Adrenal gland (tissue), 9 donors: ENCODE measurements at regions not wholly inside any gene's neighbourhood (a gene's known extent, or its start where the extent isn't known, plus 50 kb on each side); places are given as distances from the start of the nearest gene placed in this dataset.

Experiments
- DNase-seq, 7 donors: peaks; one replicate each; pipeline ENCODE4 v3.0.0-alpha.2; 2019 to 2020
- H3K27ac ChIP-seq, 5 donors: fragments of 200-600 bp; sonication (generic) in 4 of 5; 1 replicate in 3 of 5; 2 replicates in 2 of 5; pipeline versions ENCODE4 v1.5.1 to v1.8.0; 2016 to 2020; ENCODE audit warnings: mild to moderate bottlenecking in 1 of 5
- H3K27me3 ChIP-seq: fragments of 200-600 bp; 2 replicates; pipeline ENCODE4 v1.8.0; 2021
- H3K36me3 ChIP-seq, 2 donors: fragments of 200-600 bp; replicated peaks in 1 of 2; 1 replicate in 1 of 2; 2 replicates in 1 of 2; pipeline versions ENCODE4 v1.5.1 to v1.8.0; 2018 to 2022
- H3K4me1 ChIP-seq, 2 donors: fragments of 200-600 bp; replicated peaks in 1 of 2; 1 replicate in 1 of 2; 2 replicates in 1 of 2; pipeline versions ENCODE4 v1.5.1 to v1.8.0; 2018 to 2021
- H3K4me3 ChIP-seq, 4 donors: fragments of 200-600 bp; sonication (generic) in 3 of 4; one replicate each; pipeline ENCODE4 v1.5.1; 2016 to 2018
- H3K9me3 ChIP-seq, 3 donors: fragments of 200-600 bp; sonication (generic) in 1 of 3; replicated peaks in 1 of 3; 1 replicate in 2 of 3; 2 replicates in 1 of 3; pipeline versions ENCODE4 v1.5.1 to v1.8.0; 2016 to 2021
- CTCF ChIP-seq, 6 experiments: fragments of 450-650 bp in 4 of 6; fragments of 200-600 bp in 2 of 6; sonication (generic) in 1 of 6; IDR thresholded peaks; 1 replicate in 5 of 6; 2 replicates in 1 of 6; pipeline versions ENCODE4 v1.5.1 to v1.8.0; 2016 to 2021; ENCODE audit warnings: antibody characterized with exemption in 6 of 6, mild to moderate bottlenecking in 2 of 6, moderate library complexity in 1 of 6
- POLR2A ChIP-seq, 2 donors: fragments of 450-650 bp; IDR thresholded peaks; one replicate each; pipeline ENCODE4 v1.6.1; 2017; ENCODE audit warnings: antibody characterized with exemption in 2 of 2, mild to moderate bottlenecking in 2 of 2, moderate library complexity in 1 of 2
- WGBS, 4 donors: extraction: QIAGEN DNeasy Blood & Tissue Kit in 2 of 4; methylation state at CpG; one replicate each; pipeline versions ENCODE4 v1.1.5 to v1.1.7; 2013 to 2017; 5-methylcytosine and 5-hydroxymethylcytosine counted together
- intact Hi-C, 2 donors: fragments of 100-400 bp; cut with DNase I; formaldehyde crosslinking; loops; one replicate each; pipeline versions ENCODE4 v1.14.1 to v1.15.0; 2022 to 2023
- donor health status: healthy with polysubstance abuse.
- donor health status: Bipolar disorder and iron deficiency.
- donor health status: DM: yes; HTN: yes; CAD: no.
- donor health status: DM: no; HTN: no; CAD: no.
- donor health status: DM: no; HTN: no; CAD: no.

- TF ChIP-seq CTCF (IDR thresholded peaks at IDR 0.05) (no peak), POLR2A (IDR thresholded peaks at IDR 0.05) (no peak)
- H3K9me3 ChIP-seq, result no peaks in the 10 kb centered on the region
- peak overlapping the region in 1 of 5 donors; percentile 71 for H3K27ac ChIP-seq
- H3K27me3 ChIP-seq, result no peaks in the 10 kb centered on the region
- intact Hi-C loops, result no loop called here
- no peak overlapping the region for H3K4me3 ChIP-seq
- 57 to 70% (median 64%) methylated on average over 11 of the region's 11 CpGs for WGBS, 4 donors
- H3K36me3 ChIP-seq, result no peaks in the 10 kb centered on the region
- DNase-seq, result peak in 2 of 7 donors; percentile 15 to 22
- no peaks in the 10 kb centered on the region for H3K4me1 ChIP-seq
Measured at GRCh38 chr2:65746931-65747675, 314.7 kb upstream of the SPRED2 start.

GRCh38 chr2:65744477-65745200 is 312.2 kb upstream of the SPRED2 start:
- no peaks in the 10 kb centered on the region for H3K36me3 ChIP-seq
- TF ChIP-seq CTCF (IDR thresholded peaks at IDR 0.05) (no peak), POLR2A (IDR thresholded peaks at IDR 0.05) (no peak)
- no peak overlapping the region for H3K4me3 ChIP-seq
- H3K27me3 ChIP-seq, result no peaks in the 10 kb centered on the region
- no peak overlapping the region for H3K27ac ChIP-seq
- WGBS, 4 donors, result 75 to 82% (median 79%) methylated on average over 6 of the region's 6 CpGs
- DNase-seq, result no peak
- H3K9me3 ChIP-seq, result no peaks in the 10 kb centered on the region
- H3K4me1 ChIP-seq, result no peaks in the 10 kb centered on the region
- intact Hi-C loops, result no loop called here

- no peak for TF ChIP-seq CTCF (IDR thresholded peaks at IDR 0.05)
- TF ChIP-seq POLR2A (IDR thresholded peaks at IDR 0.05), result no peak
- Histone ChIP-seq H3K27ac (no peak overlapping the region), H3K9me3 (no peaks in the 10 kb centered on the region), H3K4me1 (no peaks in the 10 kb centered on the region), H3K4me3 (no peak overlapping the region), H3K27me3 (no peaks in the 10 kb centered on the region), H3K36me3 (no peaks in the 10 kb centered on the region)
- DNase-seq, result no peak
- whole genome bisulfite sequencing, 4 donors, result 88 to 94% (median 89%) methylated on average over 1 of the region's 1 CpG
- intact Hi-C loops, result no loop called here
Measured at GRCh38 chr2:65742977-65743376, 310.6 kb upstream of the SPRED2 start.

GRCh38 chr2:65739927-65740326 is 307.5 kb upstream of the SPRED2 start:
- no peak overlapping the region for H3K4me3 ChIP-seq
- H3K9me3 ChIP-seq, result no peaks in the 10 kb centered on the region
- DNase-seq, result no peak
- intact Hi-C loops, result no loop called here
- H3K4me1 ChIP-seq, result no peaks in the 10 kb centered on the region
- TF ChIP-seq POLR2A (IDR thresholded peaks at IDR 0.05), result no peak
- no peak for TF ChIP-seq CTCF (IDR thresholded peaks at IDR 0.05)
- WGBS, 4 donors, result 67 to 100% (median 84%) methylated on average over 1 of the region's 1 CpG
- peaks cover 4% of the 10 kb centered on the region for H3K27me3 ChIP-seq
- H3K27ac ChIP-seq, result no peak overlapping the region
- H3K36me3 ChIP-seq, result no peaks in the 10 kb centered on the region
